HepG2 (cell line): ENCODE measurements at regions not wholly inside any gene's neighbourhood (a gene's known extent, or its start where the extent isn't known, plus 50 kb on each side); places are given as distances from the start of the nearest gene placed in this dataset.

Experiments used
- EP300 ChIP-seq, 3 experiments: sonication (generic) in 1 of 3; formaldehyde crosslinking in 1 of 3; IDR thresholded peaks; 2 replicates each; pipeline versions ENCODE4 v1.5.1 to v1.6.1; 2011 to 2020; ENCODE audit warnings: low read depth in 2 of 3, low read length in 2 of 3, borderline replicate concordance in 1 of 3, improper control_type of control experiment in 1 of 3, mild to moderate bottlenecking in 1 of 3, missing genetic modification reagents in 1 of 3, moderate library complexity in 1 of 3
- FOSL1 ChIP-seq: sonication (generic); formaldehyde crosslinking; IDR thresholded peaks from 2 replicates; pipeline ENCODE4 v1.9.0; 2021; ENCODE audit warnings: missing genetic modification reagents, borderline replicate concordance
- FOXK2 ChIP-seq: fragments of 450-650 bp; IDR thresholded peaks from 2 replicates; pipeline ENCODE4 v1.6.1; 2016
- FOXO1 ChIP-seq: sonication (generic); formaldehyde crosslinking; IDR thresholded peaks from 2 replicates; pipeline ENCODE4 v1.4.0; 2020; ENCODE audit warnings: missing genetic modification reagents
- HMGXB4 ChIP-seq, 2 experiments: sonication (generic) in 1 of 2; formaldehyde crosslinking in 1 of 2; IDR thresholded peaks; 2 replicates each; pipeline versions ENCODE4 v1.4.0 to v1.6.1; 2018 to 2020; ENCODE audit warnings: missing genetic modification reagents in 2 of 2, borderline replicate concordance in 1 of 2, low read depth in 1 of 2, mild to moderate bottlenecking in 1 of 2, missing biosample characterization in 1 of 2
- HNF4A ChIP-seq: sonication (generic); formaldehyde crosslinking; IDR thresholded peaks from 2 replicates; pipeline ENCODE4 v1.4.0; 2020; ENCODE audit warnings: missing genetic modification reagents
- JUN ChIP-seq: sonication (generic); formaldehyde crosslinking; IDR thresholded peaks from 2 replicates; pipeline ENCODE4 v1.4.0; 2020; ENCODE audit warnings: mild to moderate bottlenecking, missing genetic modification reagents
- JUND ChIP-seq: sonication (generic); formaldehyde crosslinking; IDR thresholded peaks from 2 replicates; pipeline ENCODE4 v1.8.0; 2022; ENCODE audit warnings: mild to moderate bottlenecking, missing genetic modification reagents
- MEF2D ChIP-seq: sonication (generic); formaldehyde crosslinking; IDR thresholded peaks from 2 replicates; pipeline ENCODE4 v1.5.1; 2020; ENCODE audit warnings: mild to moderate bottlenecking, missing genetic modification reagents
- ONECUT2 ChIP-seq: sonication (generic); formaldehyde crosslinking; IDR thresholded peaks from 2 replicates; pipeline ENCODE4 v1.4.0; 2020; ENCODE audit warnings: missing genetic modification reagents
- PAXIP1 ChIP-seq: sonication (generic); formaldehyde crosslinking; conservative IDR thresholded peaks from 2 replicates; pipeline ENCODE4 v1.4.0; 2020; ENCODE audit warnings: mild to moderate bottlenecking, missing genetic modification reagents, moderate library complexity
- PHF21A ChIP-seq: sonication (generic); formaldehyde crosslinking; IDR thresholded peaks from 2 replicates; pipeline ENCODE4 v1.5.0; 2020; ENCODE audit warnings: mild to moderate bottlenecking, missing genetic modification reagents
- TEAD3 ChIP-seq: optimal IDR thresholded peaks from 2 replicates; pipeline ENCODE3; 2016; ENCODE audit warnings: borderline replicate concordance
- ZNF101 ChIP-seq: sonication (generic); formaldehyde crosslinking; IDR thresholded peaks from 2 replicates; pipeline ENCODE4 v1.4.0; 2020; ENCODE audit warnings: mild to moderate bottlenecking, low read depth, missing genetic modification reagents, borderline replicate concordance
- ZNF20 ChIP-seq: sonication (generic); formaldehyde crosslinking; IDR thresholded peaks from 2 replicates; pipeline ENCODE4 v1.4.0; 2020; ENCODE audit warnings: mild to moderate bottlenecking, moderate library complexity, missing genetic modification reagents
- ZNF749 ChIP-seq: sonication (generic); formaldehyde crosslinking; IDR thresholded peaks from 2 replicates; pipeline ENCODE4 v1.8.0; 2022; ENCODE audit warnings: mild to moderate bottlenecking, missing genetic modification reagents, moderate library complexity, borderline replicate concordance
- ZSCAN5A ChIP-seq: sonication (generic); formaldehyde crosslinking; IDR thresholded peaks from 2 replicates; pipeline ENCODE4 v1.8.0; 2022; ENCODE audit warnings: mild to moderate bottlenecking, missing genetic modification reagents, borderline replicate concordance
- TF ChIP-seq, protein P1 (sequence below): sonication (generic); formaldehyde crosslinking; IDR thresholded peaks from 2 replicates; pipeline ENCODE4 v1.5.1; 2020; ENCODE audit warnings: missing genetic modification reagents, mild to moderate bottlenecking, borderline replicate concordance
- TF ChIP-seq, protein P2 (sequence below): sonication (generic); formaldehyde crosslinking; conservative IDR thresholded peaks from 2 replicates; pipeline ENCODE4 v1.4.0; 2020; ENCODE audit warnings: missing genetic modification reagents

DNA sequence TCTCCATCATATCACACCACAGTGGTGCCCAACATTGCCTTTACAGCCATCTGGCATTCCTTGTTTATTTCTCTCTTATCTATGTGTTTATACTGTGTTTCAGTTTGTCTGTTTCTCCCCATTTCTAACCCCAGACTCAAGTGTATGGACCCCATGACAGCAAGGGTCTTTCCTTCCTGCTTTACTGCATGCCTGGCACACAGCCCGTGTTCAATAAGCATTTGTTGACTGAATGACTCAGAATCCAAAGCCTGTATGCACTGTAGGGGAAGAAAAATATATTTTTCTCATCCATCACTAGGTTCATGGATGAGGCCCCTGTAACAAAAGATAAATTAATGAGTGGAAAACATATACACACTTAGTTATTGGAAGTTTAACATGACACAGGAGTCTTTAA lies 190.8 kb upstream of the SEMA6A start (continued):
- TF ChIP-seq TEAD3 (CRISPR knock-in tag), result peak; percentile 55
- TF ChIP-seq HMGXB4 (CRISPR knock-in tag; IDR thresholded peaks at IDR 0.05; ENCODE audit: borderline replicate concordance in 1 of 2, low read depth in 1 of 2), result no peak
- TF ChIP-seq FOXO1, result peak; percentile 50; the same call in 1 of the 2 replicates
- peak; percentile 94 for TF ChIP-seq JUND (CRISPR knock-in tag)
- TF ChIP-seq, protein P1, sequence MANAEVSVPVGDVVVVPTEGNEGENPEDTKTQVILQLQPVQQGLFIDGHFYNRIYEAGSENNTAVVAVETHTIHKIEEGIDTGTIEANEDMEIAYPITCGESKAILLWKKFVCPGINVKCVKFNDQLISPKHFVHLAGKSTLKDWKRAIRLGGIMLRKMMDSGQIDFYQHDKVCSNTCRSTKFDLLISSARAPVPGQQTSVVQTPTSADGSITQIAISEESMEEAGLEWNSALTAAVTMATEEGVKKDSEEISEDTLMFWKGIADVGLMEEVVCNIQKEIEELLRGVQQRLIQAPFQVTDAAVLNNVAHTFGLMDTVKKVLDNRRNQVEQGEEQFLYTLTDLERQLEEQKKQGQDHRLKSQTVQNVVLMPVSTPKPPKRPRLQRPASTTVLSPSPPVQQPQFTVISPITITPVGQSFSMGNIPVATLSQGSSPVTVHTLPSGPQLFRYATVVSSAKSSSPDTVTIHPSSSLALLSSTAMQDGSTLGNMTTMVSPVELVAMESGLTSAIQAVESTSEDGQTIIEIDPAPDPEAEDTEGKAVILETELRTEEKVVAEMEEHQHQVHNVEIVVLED (CRISPR knock-in tag), result no peak
- TF ChIP-seq, protein P2, sequence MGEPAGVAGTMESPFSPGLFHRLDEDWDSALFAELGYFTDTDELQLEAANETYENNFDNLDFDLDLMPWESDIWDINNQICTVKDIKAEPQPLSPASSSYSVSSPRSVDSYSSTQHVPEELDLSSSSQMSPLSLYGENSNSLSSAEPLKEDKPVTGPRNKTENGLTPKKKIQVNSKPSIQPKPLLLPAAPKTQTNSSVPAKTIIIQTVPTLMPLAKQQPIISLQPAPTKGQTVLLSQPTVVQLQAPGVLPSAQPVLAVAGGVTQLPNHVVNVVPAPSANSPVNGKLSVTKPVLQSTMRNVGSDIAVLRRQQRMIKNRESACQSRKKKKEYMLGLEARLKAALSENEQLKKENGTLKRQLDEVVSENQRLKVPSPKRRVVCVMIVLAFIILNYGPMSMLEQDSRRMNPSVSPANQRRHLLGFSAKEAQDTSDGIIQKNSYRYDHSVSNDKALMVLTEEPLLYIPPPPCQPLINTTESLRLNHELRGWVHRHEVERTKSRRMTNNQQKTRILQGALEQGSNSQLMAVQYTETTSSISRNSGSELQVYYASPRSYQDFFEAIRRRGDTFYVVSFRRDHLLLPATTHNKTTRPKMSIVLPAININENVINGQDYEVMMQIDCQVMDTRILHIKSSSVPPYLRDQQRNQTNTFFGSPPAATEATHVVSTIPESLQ, result no peak
- TF ChIP-seq ONECUT2 (CRISPR knock-in tag), result peak; percentile 82; the same call in 1 of the 2 replicates
- TF ChIP-seq ZSCAN5A (CRISPR knock-in tag), result no peak
- TF ChIP-seq ZNF20 (CRISPR knock-in tag), result no peak
- TF ChIP-seq PHF21A (CRISPR knock-in tag), result peak; percentile 43; the same call in 1 of the 2 replicates
- peak; percentile 86 for TF ChIP-seq JUN (CRISPR knock-in tag)
- no peak for TF ChIP-seq FOXK2
- peak; percentile 93 for TF ChIP-seq FOSL1 (CRISPR knock-in tag)
- no peak for TF ChIP-seq ZNF101 (CRISPR knock-in tag)
- TF ChIP-seq MEF2D, result 0 out of 2 replicates have a peak, but pooled peaks have one; percentile 23
- TF ChIP-seq EP300 (IDR thresholded peaks at IDR 0.05; ENCODE audit: low read depth in 2 of 2, low read length in 2 of 2), result peak in 1 of 2 experiments; percentile 71; a peak in 2 of 4 replicates
- TF ChIP-seq EP300 (CRISPR knock-in tag; IDR thresholded peaks at IDR 0.05; ENCODE audit: borderline replicate concordance), result no peak
- TF ChIP-seq HNF4A (CRISPR knock-in tag), result 0 out of 2 replicates have a peak, but pooled peaks have one; percentile 20
- no peak for TF ChIP-seq ZNF749 (CRISPR knock-in tag)
- peak; percentile 70 for TF ChIP-seq PAXIP1
